OCI-LY1 (cell line): ENCODE measurements at regions not wholly inside any gene's neighbourhood (a gene's known extent, or its start where the extent isn't known, plus 50 kb on each side); places are given as distances from the start of the nearest gene placed in this dataset.

ENCODE experiments used
- H2AFZ ChIP-seq: fragments of 200-600 bp; sonication (generic), shearing (Covaris generic); 2 replicates; pipeline ENCODE4 v1.6.0; 2014; ENCODE audit warnings: antibody characterized with exemption, mild to moderate bottlenecking, low read length
- H3F3A ChIP-seq: fragments of 200-600 bp; sonication (generic), shearing (Covaris generic); 2 replicates; pipeline ENCODE4 v1.6.0; 2014; ENCODE audit warnings: mild to moderate bottlenecking, antibody characterized with exemption, low read length, moderate library complexity; ENCODE audit not compliant: insufficient read depth
- H3K27ac ChIP-seq: fragments of 200-600 bp; sonication (generic); 2 replicates; pipeline ENCODE4 v1.5.1; 2014; ENCODE audit warnings: low read length, mixed run types, mild to moderate bottlenecking, low read depth; ENCODE audit not compliant: poor library complexity, severe bottlenecking
- H3K27me3 ChIP-seq: fragments of 200-600 bp; sonication (generic); 2 replicates; pipeline ENCODE4 v1.6.0; 2014; ENCODE audit warnings: antibody characterized with exemption, mild to moderate bottlenecking, low read length, moderate library complexity; ENCODE audit not compliant: insufficient read depth
- H3K36me3 ChIP-seq: fragments of 200-600 bp; sonication (generic); 2 replicates; pipeline ENCODE4 v1.6.1; 2014; ENCODE audit warnings: mild to moderate bottlenecking, antibody characterized with exemption, low read length, moderate library complexity, mixed read lengths; ENCODE audit not compliant: insufficient read depth
- H3K4me1 ChIP-seq: fragments of 200-600 bp; sonication (generic); 2 replicates; pipeline ENCODE4 v1.5.1; 2014; ENCODE audit warnings: mild to moderate bottlenecking, low read length, moderate library complexity; ENCODE audit not compliant: insufficient read depth, severe bottlenecking
- H3K4me2 ChIP-seq: fragments of 200-600 bp; sonication (generic), shearing (Covaris generic); 2 replicates; pipeline ENCODE4 v1.6.1; 2014; ENCODE audit warnings: low read length
- H3K4me3 ChIP-seq: fragments of 200-600 bp; sonication (generic); 2 replicates; pipeline ENCODE4 v1.5.1; 2014; ENCODE audit warnings: low read length, low read depth, mild to moderate bottlenecking, mixed read lengths; ENCODE audit not compliant: poor library complexity, severe bottlenecking
- H3K79me2 ChIP-seq: fragments of 200-600 bp; shearing (Covaris generic); 2 replicates; pipeline ENCODE4 v1.6.1; 2016; ENCODE audit warnings: mixed run types, low read length, mixed read lengths; ENCODE audit not compliant: insufficient read depth
- H3K9ac ChIP-seq: fragments of 200-600 bp; sonication (generic), shearing (Covaris generic); 2 replicates; pipeline ENCODE4 v1.6.1; 2014; ENCODE audit warnings: mild to moderate bottlenecking, low read length, mixed read lengths
- H3K9me2 ChIP-seq: fragments of 200-600 bp; sonication (generic), shearing (Covaris generic); 2 replicates; pipeline ENCODE4 v1.6.1; 2014; ENCODE audit warnings: low read depth, mild to moderate bottlenecking, low read length, mixed read lengths
- H3K9me3 ChIP-seq: fragments of 200-600 bp; shearing (Covaris generic); 2 replicates; pipeline ENCODE4 v1.6.1; 2014; ENCODE audit warnings: low read length, mixed read lengths
- H4K20me1 ChIP-seq: fragments of 200-600 bp; sonication (generic), shearing (Covaris generic); 2 replicates; pipeline ENCODE4 v1.6.0; 2016; ENCODE audit warnings: mild to moderate bottlenecking, low read length; ENCODE audit not compliant: insufficient read depth
- CTCF ChIP-seq: fragments of 200-600 bp; sonication (generic), shearing (Covaris generic); IDR thresholded peaks from 2 replicates; pipeline ENCODE4 v1.5.1; 2017; ENCODE audit warnings: mild to moderate bottlenecking, antibody characterized with exemption, low read length, moderate library complexity, mixed read lengths
- EZH2 ChIP-seq: fragments of 200-600 bp; sonication (generic), shearing (Covaris generic); IDR thresholded peaks from 2 replicates; pipeline ENCODE4 v1.8.0; 2017; ENCODE audit warnings: borderline replicate concordance, mixed run types, mild to moderate bottlenecking, antibody characterized with exemption, low read length, moderate library complexity, mixed read lengths

GRCh38 chr14:39984323-39984722, 552.1 kb upstream of the FBXO33 start:
- Histone ChIP-seq H3K4me3 (no peak overlapping the region), H4K20me1 (no peaks in the 10 kb centered on the region), H3K36me3 (no peaks in the 10 kb centered on the region), H3F3A (no peaks in the 10 kb centered on the region), H3K27ac (no peak overlapping the region), H3K4me2 (no peak overlapping the region), H3K9ac (no peak overlapping the region), H3K9me2 (no peaks in the 10 kb centered on the region), H3K79me2 (no peaks in the 10 kb centered on the region), H3K27me3 (no peaks in the 10 kb centered on the region), H2AFZ (no peak overlapping the region), H3K9me3 (no peaks in the 10 kb centered on the region), H3K4me1 (peaks cover 3% of the 10 kb centered on the region)
- TF ChIP-seq EZH2: no peak
- no peak for TF ChIP-seq CTCF

DNA sequence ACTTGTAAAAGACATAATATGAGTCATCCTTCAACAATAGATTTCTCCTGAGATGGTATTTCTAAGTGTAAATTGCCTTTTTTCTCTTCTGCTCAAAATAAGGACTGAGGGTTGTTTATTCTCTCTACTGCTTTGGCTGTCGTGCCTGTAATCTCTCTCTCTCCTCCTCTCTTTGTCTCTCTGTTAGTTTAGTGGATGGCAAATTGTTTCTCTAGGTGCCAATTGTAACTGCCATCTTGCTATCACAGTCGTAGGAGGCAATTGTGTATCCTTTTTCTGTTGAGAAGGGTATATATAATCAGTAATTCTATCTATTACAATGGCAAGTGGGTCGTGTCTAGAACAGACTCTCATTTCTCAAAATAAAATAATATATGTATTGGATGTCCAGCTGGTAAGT, 545.0 kb upstream of the FBXO33 start:
- H3K36me3 ChIP-seq: no peaks in the 10 kb centered on the region
- no peak overlapping the region for H3K4me2 ChIP-seq
- no peak overlapping the region for H3K9ac ChIP-seq
- no peaks in the 10 kb centered on the region for H3K79me2 ChIP-seq
- TF ChIP-seq CTCF (no peak), EZH2 (no peak)
- H3K9me2 ChIP-seq: no peaks in the 10 kb centered on the region
- H3K9me3 ChIP-seq: no peaks in the 10 kb centered on the region
- H3F3A ChIP-seq: no peaks in the 10 kb centered on the region
- H2AFZ ChIP-seq: peak overlapping the region; percentile 87
- H3K4me3 ChIP-seq: no peak overlapping the region
- no peaks in the 10 kb centered on the region for H3K27me3 ChIP-seq
- H4K20me1 ChIP-seq: no peaks in the 10 kb centered on the region
- H3K4me1 ChIP-seq: no peaks in the 10 kb centered on the region
- H3K27ac ChIP-seq: no peak overlapping the region

- no peaks in the 10 kb centered on the region for H3F3A ChIP-seq
- no peaks in the 10 kb centered on the region for H3K36me3 ChIP-seq
- TF ChIP-seq CTCF (no peak), EZH2 (no peak)
- no peaks in the 10 kb centered on the region for H3K9me2 ChIP-seq
- no peak overlapping the region for H3K4me2 ChIP-seq
- H3K4me3 ChIP-seq: no peak overlapping the region
- H3K9me3 ChIP-seq: no peaks in the 10 kb centered on the region
- H3K4me1 ChIP-seq: no peaks in the 10 kb centered on the region
- no peaks in the 10 kb centered on the region for H3K27me3 ChIP-seq
- no peaks in the 10 kb centered on the region for H3K79me2 ChIP-seq
- no peak overlapping the region for H3K27ac ChIP-seq
- no peak overlapping the region for H3K9ac ChIP-seq
- H4K20me1 ChIP-seq: no peaks in the 10 kb centered on the region
- H2AFZ ChIP-seq: no peak overlapping the region
These were observed 541.8 kb upstream of the FBXO33 start for GRCh38 chr14:39974036-39974435.
